SK-N-SH treated with all-trans-retinoic acid at 6 μM for 48 hours (cell line): ENCODE measurements at regions not wholly inside any gene's neighbourhood (a gene's known extent, or its start where the extent isn't known, plus 50 kb on each side); places are given as distances from the start of the nearest gene placed in this dataset.

Experiments used
- ATAC-seq: fragments of 200-7000 bp; cut with Tn5 transposase; 3 replicates; pipeline ENCODE4 v1.9.1; 2020; ENCODE audit warnings: mild to moderate bottlenecking, moderate library complexity
- ARNTL ChIP-seq: fragments of 450-650 bp; formaldehyde crosslinking; IDR thresholded peaks from 2 replicates; pipeline ENCODE4 v1.5.0; 2020; ENCODE audit warnings: low read depth, mild to moderate bottlenecking, moderate library complexity, borderline replicate concordance
- CSDC2 ChIP-seq: fragments of 250-450 bp; sonication (Bioruptor Pico); IDR thresholded peaks from 2 replicates; pipeline ENCODE4 v1.5.0; 2020; ENCODE audit warnings: mild to moderate bottlenecking, moderate library complexity
- CSRNP3 ChIP-seq: fragments of 250-450 bp; sonication (Bioruptor Pico); IDR thresholded peaks from 2 replicates; pipeline ENCODE4 v1.5.1; 2021; ENCODE audit warnings: mild to moderate bottlenecking, moderate library complexity
- ESRRG ChIP-seq: fragments of 250-450 bp; sonication (Bioruptor Pico); IDR thresholded peaks from 2 replicates; pipeline ENCODE4 v1.6.1; 2021; ENCODE audit warnings: mild to moderate bottlenecking
- GLIS3 ChIP-seq: fragments of 250-450 bp; sonication (Bioruptor Pico); IDR thresholded peaks from 2 replicates; pipeline ENCODE4 v1.5.0; 2020; ENCODE audit warnings: mild to moderate bottlenecking, moderate library complexity
- ISL1 ChIP-seq: fragments of 250-450 bp; sonication (Bioruptor Pico); IDR thresholded peaks from 2 replicates; pipeline ENCODE4 v2.1.2; 2022; ENCODE audit warnings: mild to moderate bottlenecking, moderate library complexity
- OSR1 ChIP-seq: fragments of 250-450 bp; sonication (Bioruptor Pico); IDR thresholded peaks from 2 replicates; pipeline ENCODE4 v1.8.0; 2022; ENCODE audit warnings: moderate library complexity, mild to moderate bottlenecking, inconsistent platforms
- PATZ1 ChIP-seq: fragments of 250-450 bp; sonication (Bioruptor Pico); IDR thresholded peaks from 2 replicates; pipeline ENCODE4 v1.8.0; 2020; ENCODE audit warnings: mild to moderate bottlenecking, moderate library complexity, borderline replicate concordance
- POU6F1 ChIP-seq: fragments of 250-450 bp; sonication (Bioruptor Pico); IDR thresholded peaks from 2 replicates; pipeline ENCODE4 v1.8.0; 2021; ENCODE audit warnings: low read depth, mild to moderate bottlenecking, moderate library complexity, borderline replicate concordance
- PPARA ChIP-seq: fragments of 250-450 bp; sonication (Bioruptor Pico); IDR thresholded peaks from 2 replicates; pipeline ENCODE4 v1.5.0; 2020; ENCODE audit warnings: mild to moderate bottlenecking, borderline replicate concordance
- RARB ChIP-seq: fragments of 250-450 bp; sonication (Bioruptor Pico); IDR thresholded peaks from 2 replicates; pipeline ENCODE4 v1.8.0; 2021; ENCODE audit warnings: mild to moderate bottlenecking, moderate library complexity
- SNAI2 ChIP-seq: fragments of 250-450 bp; sonication (Bioruptor Pico); IDR thresholded peaks from 2 replicates; pipeline ENCODE4 v1.5.0; 2020; ENCODE audit warnings: mild to moderate bottlenecking, moderate library complexity
- TCF4 ChIP-seq: fragments of 250-450 bp; sonication (Bioruptor Pico); IDR thresholded peaks from 2 replicates; pipeline ENCODE4 v1.8.0; 2021; ENCODE audit warnings: mild to moderate bottlenecking, moderate library complexity, borderline replicate concordance
- TOX ChIP-seq: fragments of 250-450 bp; sonication (Bioruptor Pico); IDR thresholded peaks from 2 replicates; pipeline ENCODE4 v1.8.0; 2021; ENCODE audit warnings: mild to moderate bottlenecking, moderate library complexity, borderline replicate concordance
- TSHZ2 ChIP-seq: fragments of 250-450 bp; sonication (Bioruptor Pico); IDR thresholded peaks from 2 replicates; pipeline ENCODE4 v1.5.0; 2020; ENCODE audit warnings: mild to moderate bottlenecking, moderate library complexity
- ZC3H10 ChIP-seq: fragments of 250-450 bp; sonication (Bioruptor Pico); IDR thresholded peaks from 2 replicates; pipeline ENCODE4 v1.5.1; 2021; ENCODE audit warnings: mild to moderate bottlenecking, moderate library complexity
- ZFP3 ChIP-seq: fragments of 250-450 bp; sonication (Bioruptor Pico); IDR thresholded peaks from 2 replicates; pipeline ENCODE4 v1.5.0; 2020; ENCODE audit warnings: mild to moderate bottlenecking, moderate library complexity
- ZNF565 ChIP-seq: fragments of 450-650 bp; formaldehyde crosslinking; conservative IDR thresholded peaks from 2 replicates; pipeline ENCODE4 v1.5.0; 2020; ENCODE audit warnings: low read depth, mild to moderate bottlenecking, moderate library complexity
- ZNF70 ChIP-seq: fragments of 450-650 bp; formaldehyde crosslinking; IDR thresholded peaks from 2 replicates; pipeline ENCODE4 v1.5.0; 2020; ENCODE audit warnings: mild to moderate bottlenecking, moderate library complexity
- ZNF8 ChIP-seq: fragments of 450-650 bp; formaldehyde crosslinking; IDR thresholded peaks from 2 replicates; pipeline ENCODE4 v1.5.0; 2020; ENCODE audit warnings: mild to moderate bottlenecking, moderate library complexity

GRCh38 chr2:51093016-51093415 is 61.1 kb upstream of the NRXN1 start:
- TF ChIP-seq ZNF565 (CRISPR knock-in tag): no peak
- no peak for TF ChIP-seq ISL1
- TF ChIP-seq GLIS3: no peak
- TF ChIP-seq TOX (CRISPR knock-in tag): no peak
- no peak for TF ChIP-seq CSRNP3 (CRISPR knock-in tag)
- TF ChIP-seq CSDC2: no peak
- no peak for TF ChIP-seq ZNF70 (CRISPR knock-in tag)
- TF ChIP-seq ZFP3: no peak
- TF ChIP-seq TSHZ2: no peak
- no peak for TF ChIP-seq POU6F1 (CRISPR knock-in tag)
- TF ChIP-seq ZNF8 (CRISPR knock-in tag): no peak
- TF ChIP-seq TCF4 (CRISPR knock-in tag): no peak
- TF ChIP-seq ZC3H10 (CRISPR knock-in tag): no peak
- TF ChIP-seq ESRRG (CRISPR knock-in tag): no peak
- ATAC-seq: no peak

- no peak for TF ChIP-seq PATZ1 (CRISPR knock-in tag)
- no peak for TF ChIP-seq RARB (CRISPR knock-in tag)
- no peak for ATAC-seq
Measured at GRCh38 chr2:51085420-51086068, 53.6 kb upstream of the NRXN1 start.

- no peak for ATAC-seq
- TF ChIP-seq ISL1 (no peak), ZNF8 (CRISPR knock-in tag) (no peak), PATZ1 (CRISPR knock-in tag) (no peak), ARNTL (CRISPR knock-in tag) (no peak), SNAI2 (CRISPR knock-in tag) (no peak), ZNF565 (CRISPR knock-in tag) (no peak), RARB (CRISPR knock-in tag) (no peak), ZFP3 (no peak), OSR1 (CRISPR knock-in tag) (no peak), TSHZ2 (no peak), CSDC2 (no peak), PPARA (CRISPR knock-in tag) (no peak), CSRNP3 (CRISPR knock-in tag) (no peak), ZC3H10 (CRISPR knock-in tag) (no peak), ZNF70 (CRISPR knock-in tag) (no peak), TCF4 (CRISPR knock-in tag) (no peak), GLIS3 (no peak)
- TF ChIP-seq, all 23 proteins: peak for 0
Measured at GRCh38 chr2:51084750-51085149, 52.8 kb upstream of the NRXN1 start.
